ENCODE measurements at regions not wholly inside any gene's neighbourhood (a gene's known extent, or its start where the extent isn't known, plus 50 kb on each side); places are given as distances from the start of the nearest gene placed in this dataset.

DNA sequence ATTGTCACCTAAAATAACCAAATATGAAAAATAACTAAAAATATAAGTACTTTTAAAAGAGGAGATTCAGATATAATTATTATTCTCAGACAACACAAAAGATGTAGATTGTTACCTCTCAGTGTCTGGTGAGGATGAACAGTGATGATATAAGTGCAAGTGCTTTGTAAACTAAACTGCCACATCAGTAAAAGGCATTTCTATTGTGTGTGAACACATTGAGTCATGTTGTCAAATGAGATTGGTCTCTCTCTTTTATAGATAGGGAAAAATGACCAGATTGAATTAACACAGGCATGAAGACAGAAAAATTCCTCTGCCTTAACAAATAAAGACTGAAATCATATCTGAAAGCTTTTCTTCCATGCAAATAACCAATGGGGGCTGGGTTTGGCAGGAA is 182.4 kb upstream of the TMEFF2 start:
- no peaks in the 10 kb centered on the region for H3K36me3 ChIP-seq
- DNase-seq, result no peak
- no peak for ATAC-seq
- no peaks in the 10 kb centered on the region for H3K4me1 ChIP-seq
- no peak overlapping the region for H3K4me3 ChIP-seq
- no peaks in the 10 kb centered on the region for H3K27me3 ChIP-seq
- TF ChIP-seq CTCF (IDR thresholded peaks at IDR 0.05), result no peak
- H3K27ac ChIP-seq, result no peak overlapping the region
- no peaks in the 10 kb centered on the region for H3K9me3 ChIP-seq
- intact Hi-C loops (cut with DNase I), result no loop called here

DNA sequence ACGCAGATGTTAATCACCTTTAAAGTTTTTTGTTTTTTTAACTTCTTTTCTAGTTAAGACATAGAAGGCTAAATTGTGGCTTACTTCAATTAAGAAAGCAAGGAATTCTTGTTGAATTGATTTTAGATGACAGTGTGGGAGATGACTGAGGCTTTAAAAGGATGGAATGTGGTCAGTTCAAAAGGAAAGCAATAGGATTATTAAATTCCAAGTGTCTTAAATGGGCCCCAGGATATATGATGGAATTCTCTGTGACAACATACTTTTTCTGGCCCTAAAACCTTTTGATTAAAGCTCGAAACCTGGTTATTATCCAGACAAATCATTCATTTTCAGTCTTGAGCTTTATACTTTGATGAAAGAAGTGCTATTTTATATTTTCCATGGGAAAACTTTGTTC is 179.0 kb upstream of the TMEFF2 start:
- Histone ChIP-seq H3K36me3 (no peaks in the 10 kb centered on the region), H3K27me3 (no peaks in the 10 kb centered on the region), H3K9me3 (no peaks in the 10 kb centered on the region), H3K4me1 (no peaks in the 10 kb centered on the region), H3K27ac (no peak overlapping the region), H3K4me3 (no peak overlapping the region)
- DNase-seq (no peak), ATAC-seq (no peak)
- intact Hi-C loops (cut with DNase I), result no loop called here
- no peak for TF ChIP-seq CTCF (IDR thresholded peaks at IDR 0.05)

DNA sequence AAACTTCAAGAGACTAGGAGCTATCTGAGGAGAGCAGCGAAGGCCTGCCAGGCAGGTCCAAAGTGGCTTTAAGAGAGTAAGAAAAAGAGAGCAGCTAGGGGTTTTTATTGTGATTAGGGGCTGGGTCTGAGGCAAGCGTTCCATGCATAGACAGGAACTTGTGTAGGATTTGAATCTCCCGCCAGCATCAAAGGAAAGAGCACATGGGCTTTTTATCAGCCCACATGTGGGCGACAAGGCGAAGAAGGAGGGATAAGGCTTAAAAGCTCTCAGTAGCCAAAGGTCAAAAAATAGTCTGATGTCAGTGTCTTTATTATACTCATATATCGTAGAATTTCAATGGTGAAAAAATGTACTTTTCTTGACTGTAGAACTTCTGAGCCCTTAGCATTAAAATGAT is 178.5 kb upstream of the TMEFF2 start:
- intact Hi-C loops (cut with DNase I), result no loop called here
- H3K9me3 ChIP-seq, result no peaks in the 10 kb centered on the region

DNA sequence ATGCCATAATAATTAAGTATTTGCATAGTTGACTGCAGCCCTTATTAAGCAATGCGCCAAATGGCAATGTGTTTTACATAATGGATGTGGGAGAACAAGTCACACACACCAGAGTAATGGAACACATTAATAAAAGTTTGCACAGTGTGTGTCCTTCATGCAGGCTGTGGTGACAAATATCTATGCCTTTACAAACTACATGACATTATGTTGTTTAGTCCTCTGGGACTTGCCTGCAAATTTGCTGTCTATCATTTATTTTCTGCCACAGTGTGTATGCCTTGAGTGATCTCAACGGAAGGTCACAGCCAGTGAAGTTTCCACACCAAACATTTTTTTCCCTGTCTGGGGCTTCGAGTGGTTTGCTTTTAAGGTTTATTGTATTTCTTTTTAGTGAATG is 175.2 kb upstream of the TMEFF2 start:
- H3K36me3 ChIP-seq, result no peaks in the 10 kb centered on the region
- no peak overlapping the region for H3K27ac ChIP-seq
- TF ChIP-seq CTCF (IDR thresholded peaks at IDR 0.05), result no peak
- no peaks in the 10 kb centered on the region for H3K9me3 ChIP-seq
- H3K4me3 ChIP-seq, result no peak overlapping the region
- intact Hi-C loops (cut with DNase I), result no loop called here
- DNase-seq (no peak), ATAC-seq (no peak)
- H3K4me1 ChIP-seq, result no peaks in the 10 kb centered on the region
- no peaks in the 10 kb centered on the region for H3K27me3 ChIP-seq

More for the DNA sequence above, 178.5 kb upstream of the TMEFF2 start:
- TF ChIP-seq CTCF (IDR thresholded peaks at IDR 0.05), result no peak
- no peak overlapping the region for H3K4me3 ChIP-seq
- H3K4me1 ChIP-seq, result no peaks in the 10 kb centered on the region
- no peak overlapping the region for H3K27ac ChIP-seq
- H3K36me3 ChIP-seq, result no peaks in the 10 kb centered on the region
- ATAC-seq, result no peak
- H3K27me3 ChIP-seq, result no peaks in the 10 kb centered on the region
- DNase-seq, result no peak

DNA sequence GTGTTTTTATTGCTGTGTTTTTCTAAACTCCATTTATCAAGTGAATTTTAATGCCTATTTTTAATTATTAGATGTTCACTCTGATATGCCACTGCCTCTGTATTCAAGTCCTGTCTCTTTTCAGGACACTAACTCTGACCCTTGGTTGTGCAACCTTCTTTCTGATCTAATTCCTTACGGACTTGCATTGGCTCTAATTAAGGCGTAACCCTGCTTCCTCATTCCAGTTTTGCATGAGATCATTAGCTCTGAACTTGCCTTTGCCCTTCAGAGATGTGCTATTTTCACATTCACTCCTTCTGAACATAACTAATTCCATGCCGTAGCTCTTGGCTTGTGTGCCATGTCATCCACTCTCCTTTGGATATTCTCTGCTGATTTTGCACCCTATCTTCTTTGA is 162.5 kb upstream of the TMEFF2 start:
- TF ChIP-seq CTCF (IDR thresholded peaks at IDR 0.05), result no peak
- ATAC-seq, result no peak

More for the DNA sequence above, 162.5 kb upstream of the TMEFF2 start:
- Histone ChIP-seq H3K27ac (no peak overlapping the region), H3K27me3 (no peaks in the 10 kb centered on the region), H3K36me3 (no peaks in the 10 kb centered on the region), H3K4me3 (no peak overlapping the region), H3K9me3 (peaks cover 0 to 2% of the 10 kb centered on the region in 2 donors), H3K4me1 (no peaks in the 10 kb centered on the region)
- intact Hi-C loops (cut with DNase I), result no loop called here
- DNase-seq, result no peak

Measured in left lung (tissue), 4 donors.